ENCODE measurements at regions not wholly inside any gene's neighbourhood (a gene's known extent, or its start where the extent isn't known, plus 50 kb on each side); places are given as distances from the start of the nearest gene placed in this dataset.
"Not testable (repeated sequence)": the region's sequence is repeated elsewhere in the genome, so short reads cannot be mapped to it uniquely, and the experiment has no call there.

DNA sequence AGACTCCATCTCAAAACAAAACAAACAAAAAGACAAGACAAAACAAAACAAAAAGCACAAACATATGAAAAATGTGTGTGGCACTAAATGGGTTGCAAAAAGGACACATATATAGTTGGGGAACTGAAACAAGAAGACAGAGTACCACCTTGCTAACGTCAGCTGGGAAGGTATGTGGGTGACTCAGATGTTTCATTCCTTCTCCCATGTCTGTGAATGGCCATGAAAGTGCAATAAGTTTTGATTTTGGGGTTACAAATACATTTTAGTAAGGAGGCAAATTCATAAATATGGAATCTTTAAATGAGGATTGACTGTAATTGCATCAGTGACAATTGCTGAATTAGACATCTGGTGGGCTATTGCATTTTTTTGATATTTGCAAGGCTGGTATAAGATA, 81.6 kb upstream of the KLF4 start:
- DNase-seq, result no peak

- DNase-seq, result no peak
These were observed 79.6 kb upstream of the KLF4 start for GRCh38 chr9:107569174-107569573.

- not testable (repeated sequence) for DNase-seq
These were observed 78.8 kb upstream of the KLF4 start for GRCh38 chr9:107568406-107568805.

- no peak for DNase-seq
These were observed 77.9 kb upstream of the KLF4 start for GRCh38 chr9:107567462-107567861.

- no peak for DNase-seq
These were observed 77.1 kb upstream of the KLF4 start for GRCh38 chr9:107566611-107567061.

GRCh38 chr9:107562798-107563197, 73.2 kb upstream of the KLF4 start:
- DNase-seq, result no peak

GRCh38 chr9:107559494-107560086, 70.0 kb upstream of the KLF4 start:
- DNase-seq, result no peak

- no peak for DNase-seq
These were observed 67.8 kb upstream of the KLF4 start for GRCh38 chr9:107557236-107557990.

- no peak for DNase-seq
These were observed 65.1 kb upstream of the KLF4 start for GRCh38 chr9:107554636-107555035.

DNA sequence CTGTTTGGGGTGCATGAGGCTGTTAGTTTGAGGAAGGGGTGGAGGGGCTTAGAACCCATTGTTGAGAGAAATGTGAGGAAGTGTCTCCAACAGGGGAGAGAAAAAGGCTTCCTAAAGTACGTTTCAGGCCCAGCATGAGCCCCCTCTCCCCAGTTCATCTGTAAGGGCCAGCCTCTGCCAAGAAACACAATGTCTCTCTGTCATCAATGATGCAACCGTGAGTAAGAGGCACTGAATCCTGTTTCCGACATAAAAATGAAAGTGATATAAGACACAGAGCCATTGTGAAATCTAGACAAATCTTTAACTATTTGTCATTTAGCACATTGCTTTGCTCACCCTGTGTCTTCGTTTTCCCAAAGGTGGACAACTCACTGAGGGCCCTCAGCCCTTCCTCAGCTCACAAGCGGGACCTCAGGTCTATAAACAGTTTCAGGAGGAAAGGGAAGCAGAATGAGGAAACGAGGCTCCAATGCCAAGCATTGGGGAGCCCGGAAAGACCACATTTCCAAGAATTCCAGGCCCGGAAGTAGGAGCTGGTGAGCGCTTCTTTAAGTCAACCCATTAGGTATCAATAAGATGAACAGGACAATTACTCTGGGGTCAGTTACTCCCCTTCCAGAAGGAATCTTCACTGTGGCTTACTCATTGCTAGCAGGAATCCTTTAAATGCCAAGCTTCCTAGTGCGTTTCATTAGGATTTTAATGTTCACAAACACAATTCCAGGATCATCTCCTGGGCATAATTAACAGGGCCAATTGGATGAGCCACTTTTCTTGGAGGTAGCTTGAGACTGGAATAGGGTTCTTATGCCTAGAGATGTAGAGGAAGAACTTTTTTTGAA, 59.0 kb upstream of the KLF4 start:
- no peak for DNase-seq

DNA sequence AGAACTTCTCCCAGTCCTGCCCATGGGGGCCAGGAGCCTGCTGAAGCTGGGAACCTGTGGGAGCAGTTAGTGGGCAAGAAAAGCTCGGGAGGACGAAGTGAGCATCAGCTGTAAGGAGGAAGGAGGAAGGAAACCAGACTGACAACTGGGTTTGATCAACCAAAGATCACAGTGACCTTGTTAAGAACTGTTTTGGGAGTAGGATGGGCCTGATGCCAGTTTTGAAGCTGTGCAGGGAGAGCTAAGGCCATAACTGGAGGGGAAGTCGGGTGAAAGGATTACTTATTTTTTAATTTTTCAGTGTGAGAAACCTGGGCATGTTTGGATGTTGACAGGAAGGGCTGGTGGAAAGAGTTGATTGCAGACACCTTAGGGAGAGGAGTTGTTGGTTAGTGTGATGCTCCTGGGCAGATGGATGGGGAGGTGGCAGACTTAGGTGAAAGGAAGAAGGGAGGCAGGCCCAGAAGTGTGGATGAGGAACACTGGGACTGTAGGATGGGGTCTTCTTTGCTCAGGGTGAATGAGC, 58.3 kb upstream of the KLF4 start:
- DNase-seq, result no peak

- no peak for DNase-seq
These were observed 57.7 kb upstream of the KLF4 start for GRCh38 chr9:107547303-107547702.

DNA sequence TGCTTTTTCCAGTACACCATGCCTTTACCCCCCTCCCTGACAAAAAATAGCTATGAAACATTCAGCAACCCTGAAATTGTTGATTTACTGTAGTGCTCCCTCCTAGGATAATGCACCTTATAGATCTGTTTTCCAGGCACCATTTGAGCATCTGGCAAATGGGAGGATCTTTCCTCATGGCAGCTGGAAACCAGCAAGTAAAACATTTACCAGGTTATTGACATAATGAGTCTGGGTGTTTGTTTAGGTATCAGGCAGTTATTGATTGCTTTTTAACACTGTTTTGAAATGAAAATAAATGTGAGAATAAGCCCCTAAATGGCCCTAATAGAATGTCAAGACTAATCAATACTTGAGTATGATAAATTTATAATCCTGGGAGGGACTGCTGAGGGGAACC, 57.3 kb upstream of the KLF4 start:
- DNase-seq, result no peak

GRCh38 chr9:107545036-107545435, 55.5 kb upstream of the KLF4 start:
- DNase-seq, result no peak

DNA sequence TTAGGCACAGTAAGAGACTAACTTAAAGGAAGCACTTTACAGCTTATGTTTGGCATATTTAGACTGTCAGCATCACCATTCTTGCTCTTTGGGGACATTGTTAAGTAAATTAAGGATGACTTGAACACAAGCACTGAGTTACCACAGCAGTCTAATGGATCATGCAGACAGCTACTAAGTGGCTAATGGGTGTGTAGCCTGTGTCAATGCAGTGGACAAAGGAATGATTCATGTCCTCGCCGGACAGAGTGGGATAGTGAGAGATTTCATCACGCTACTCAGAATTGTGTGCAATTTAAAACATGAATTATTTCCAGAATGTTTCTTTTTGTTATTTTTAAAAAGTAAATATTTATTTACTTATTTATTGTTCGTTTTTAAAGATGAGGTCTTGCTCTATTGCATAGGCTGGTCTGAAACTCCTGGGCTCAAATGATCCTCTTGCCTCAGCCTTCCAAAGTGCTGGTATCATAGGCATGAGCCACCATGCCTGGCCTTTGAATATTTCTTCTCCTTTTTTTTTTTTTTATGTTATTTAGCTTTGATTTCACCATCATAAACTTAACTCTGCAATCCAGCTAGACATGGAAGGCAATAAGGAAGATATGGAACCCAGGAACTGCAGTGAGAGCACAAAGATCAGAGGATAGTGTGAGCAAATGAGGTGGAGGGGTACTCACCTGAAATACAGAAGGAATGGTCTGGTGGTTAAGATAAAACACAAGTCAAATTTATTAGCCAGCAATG, 53.0 kb upstream of the KLF4 start:
- DNase-seq, result no peak

GRCh38 chr9:107541523-107541922, 52.0 kb upstream of the KLF4 start:
- DNase-seq, result no peak

- DNase-seq, result no peak
These were observed 50.6 kb upstream of the KLF4 start for GRCh38 chr9:107540164-107540561.

DNA sequence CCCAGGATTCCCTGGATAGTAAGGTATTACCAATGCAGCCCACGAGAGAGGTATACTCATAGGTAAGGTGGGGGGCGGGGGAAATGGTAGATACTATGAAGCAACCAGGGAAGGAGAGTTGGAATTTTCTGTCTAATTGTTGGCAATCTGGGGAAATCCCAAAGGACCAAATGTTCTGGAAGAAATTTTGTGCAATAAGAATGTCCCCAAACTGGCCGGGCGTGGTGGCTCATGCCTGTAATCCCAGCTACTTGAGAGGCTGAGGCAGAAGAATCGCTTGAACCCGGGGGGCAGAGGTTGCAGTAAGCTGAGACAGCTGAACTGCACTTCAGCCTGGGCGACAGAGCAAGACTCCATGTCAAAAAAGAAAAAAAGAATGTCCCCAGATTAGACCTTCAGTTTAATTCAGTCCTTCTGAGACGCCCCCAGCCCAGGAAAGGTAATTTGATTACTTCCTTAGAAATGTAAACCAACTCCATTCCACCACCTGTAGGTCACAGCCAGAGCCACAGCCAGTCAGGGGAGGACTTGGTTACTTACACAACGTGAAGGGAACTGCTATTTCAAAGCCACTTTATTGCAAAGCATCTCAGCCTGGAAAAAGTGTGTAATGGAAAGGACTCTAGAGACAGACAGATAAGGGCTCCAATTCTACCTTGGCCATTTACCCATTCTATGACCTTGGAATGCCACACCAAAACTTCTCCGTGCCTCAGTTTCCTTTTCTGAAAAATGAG, 50.0 kb upstream of the KLF4 start:
- no peak for DNase-seq

Measured in NCI-H2227 treated with DMSO at 0.1 percent for 48 hours (cell line).